Prostate gland (tissue), 2 donors: ENCODE measurements at regions not wholly inside any gene's neighbourhood (a gene's known extent, or its start where the extent isn't known, plus 50 kb on each side); places are given as distances from the start of the nearest gene placed in this dataset.

Experiments used
- POLR2A ChIP-seq: fragments of 450-650 bp; IDR thresholded peaks from one replicate; pipeline ENCODE4 v1.6.1; 2016; ENCODE audit warnings: antibody characterized with exemption, mild to moderate bottlenecking
- POLR2AphosphoS5 ChIP-seq: sonication (generic); formaldehyde crosslinking; IDR thresholded peaks from one replicate; pipeline ENCODE4 v1.6.1; 2017; ENCODE audit warnings: antibody characterized with exemption
- TF ChIP-seq, protein P1 (sequence below), 4 experiments: fragments of 200-600 bp in 2 of 4; fragments of 450-650 bp in 2 of 4; sonication (generic) in 2 of 4; IDR thresholded peaks; 1 replicate in 3 of 4; 2 replicates in 1 of 4; pipeline ENCODE4 v1.5.1; 2016 to 2019; ENCODE audit warnings: antibody characterized with exemption in 4 of 4, mild to moderate bottlenecking in 2 of 4, moderate library complexity in 2 of 4

DNA sequence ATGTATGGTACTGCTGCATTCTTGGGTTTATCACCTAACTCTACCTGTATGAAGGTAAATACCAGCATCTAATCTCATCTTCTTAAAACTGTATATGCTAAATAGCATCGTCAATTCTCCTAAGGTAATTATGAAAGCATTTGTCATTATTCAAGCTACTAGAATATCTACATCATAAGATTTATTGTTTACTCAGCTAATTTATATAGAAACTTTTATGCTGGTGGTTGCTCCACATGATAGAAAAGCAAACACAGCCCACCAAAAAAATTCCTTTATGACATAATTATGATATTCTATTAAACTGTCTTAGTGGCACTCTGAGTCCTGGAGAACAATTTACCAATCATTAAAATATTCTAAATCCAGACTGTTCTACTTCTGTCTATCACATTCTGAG is 1226.1 kb upstream of the NRXN1 start:
- TF ChIP-seq, protein P1, sequence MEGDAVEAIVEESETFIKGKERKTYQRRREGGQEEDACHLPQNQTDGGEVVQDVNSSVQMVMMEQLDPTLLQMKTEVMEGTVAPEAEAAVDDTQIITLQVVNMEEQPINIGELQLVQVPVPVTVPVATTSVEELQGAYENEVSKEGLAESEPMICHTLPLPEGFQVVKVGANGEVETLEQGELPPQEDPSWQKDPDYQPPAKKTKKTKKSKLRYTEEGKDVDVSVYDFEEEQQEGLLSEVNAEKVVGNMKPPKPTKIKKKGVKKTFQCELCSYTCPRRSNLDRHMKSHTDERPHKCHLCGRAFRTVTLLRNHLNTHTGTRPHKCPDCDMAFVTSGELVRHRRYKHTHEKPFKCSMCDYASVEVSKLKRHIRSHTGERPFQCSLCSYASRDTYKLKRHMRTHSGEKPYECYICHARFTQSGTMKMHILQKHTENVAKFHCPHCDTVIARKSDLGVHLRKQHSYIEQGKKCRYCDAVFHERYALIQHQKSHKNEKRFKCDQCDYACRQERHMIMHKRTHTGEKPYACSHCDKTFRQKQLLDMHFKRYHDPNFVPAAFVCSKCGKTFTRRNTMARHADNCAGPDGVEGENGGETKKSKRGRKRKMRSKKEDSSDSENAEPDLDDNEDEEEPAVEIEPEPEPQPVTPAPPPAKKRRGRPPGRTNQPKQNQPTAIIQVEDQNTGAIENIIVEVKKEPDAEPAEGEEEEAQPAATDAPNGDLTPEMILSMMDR (IDR thresholded peaks at IDR 0.05) = no peak
- TF ChIP-seq POLR2A = no peak
- TF ChIP-seq POLR2AphosphoS5 = no peak
